IMR-90 (cell line): ENCODE measurements at regions not wholly inside any gene's neighbourhood (a gene's known extent, or its start where the extent isn't known, plus 50 kb on each side); places are given as distances from the start of the nearest gene placed in this dataset.

Experiments
- ATAC-seq: fragments of 200-7000 bp; cut with Tn5 transposase; 2 replicates; pipeline ENCODE4 v1.9.1; 2020; ENCODE audit warnings: low read depth, mild to moderate bottlenecking, moderate library complexity
- BruUV-seq: library from RNA; stranded (reverse); fragments of 400-500 nt; replicated peaks from 2 replicates; lab custom pipeline; 2021; lab: Mats Ljungman, UMichigan
- CTCF ChIA-PET: fragments of 300-600 bp; formaldehyde crosslinking; extraction: SDS; loops from one replicate; lab custom pipeline; 2021; ENCODE audit warnings: antibody characterized with exemption; lab: Yijun Ruan, JAX
- POLR2A ChIA-PET: fragments of 300-600 bp; sonication (Branson Sonifier 250); formaldehyde crosslinking; loops from one replicate; lab custom pipeline; 2022; ENCODE audit warnings: antibody characterized with exemption; ENCODE audit not compliant: unreplicated experiment; lab: Charles Lee
- DNase-seq: peaks from one replicate; pipeline ENCODE4 v3.0.0; 2013
- H2AFZ ChIP-seq: replicated peaks from 2 replicates; pipeline ENCODE3; 2013; ENCODE audit warnings: low read length, mild to moderate bottlenecking; ENCODE audit not compliant: poor library complexity
- H2AK5ac ChIP-seq: 2 replicates; pipeline ENCODE4 v1.6.1; 2013; ENCODE audit warnings: low read depth, low read length, inconsistent platforms
- H2AK9ac ChIP-seq: replicated peaks from 2 replicates; pipeline ENCODE3; 2013; ENCODE audit warnings: mild to moderate bottlenecking, low read depth, low read length, moderate library complexity; ENCODE audit not compliant: poor library complexity
- H2BK120ac ChIP-seq: 2 replicates; pipeline ENCODE4 v1.6.1; 2013; ENCODE audit warnings: low read depth, low read length, inconsistent platforms
- H2BK15ac ChIP-seq: 3 replicates; pipeline ENCODE4 v1.6.1; 2013; ENCODE audit warnings: low read depth, low read length, inconsistent platforms
- H2BK20ac ChIP-seq: 2 replicates; pipeline ENCODE4 v1.6.1; 2013; ENCODE audit warnings: low read depth, mild to moderate bottlenecking, inconsistent platforms, low read length, moderate library complexity
- H2BK5ac ChIP-seq: 2 replicates; pipeline ENCODE4 v1.6.1; 2013; ENCODE audit warnings: mild to moderate bottlenecking, low read depth, low read length, inconsistent platforms; ENCODE audit not compliant: poor library complexity, severe bottlenecking
- H3K14ac ChIP-seq: replicated peaks from 2 replicates; pipeline ENCODE4 v1.6.1; 2013; ENCODE audit warnings: low read depth, low read length, inconsistent platforms
- H3K18ac ChIP-seq: 2 replicates; pipeline ENCODE4 v1.6.1; 2013; ENCODE audit warnings: low read depth, low read length, control low read depth
- H3K23ac ChIP-seq: 2 replicates; pipeline ENCODE4 v1.6.1; 2013; ENCODE audit warnings: low read depth, low read length, inconsistent platforms
- H3K27ac ChIP-seq: 2 replicates; pipeline ENCODE4 v1.5.1; 2013; ENCODE audit warnings: mild to moderate bottlenecking, control low read depth, low read length; ENCODE audit not compliant: insufficient read depth
- H3K27me3 ChIP-seq: 2 replicates; pipeline ENCODE4 v1.6.1; 2013; ENCODE audit warnings: low read length; ENCODE audit not compliant: control insufficient read depth, insufficient read depth
- H3K36me3 ChIP-seq: 2 replicates; pipeline ENCODE4 v1.6.1; 2013; ENCODE audit warnings: low read length, mixed read lengths; ENCODE audit not compliant: control insufficient read depth, insufficient read depth
- H3K4ac ChIP-seq: 2 replicates; pipeline ENCODE4 v1.6.1; 2013; ENCODE audit warnings: low read depth, low read length, inconsistent platforms
- H3K4me1 ChIP-seq: 2 replicates; pipeline ENCODE4 v1.6.1; 2013; ENCODE audit warnings: low read length, mixed read lengths; ENCODE audit not compliant: control insufficient read depth, insufficient read depth
- H3K4me2 ChIP-seq: 2 replicates; pipeline ENCODE4 v1.6.1; 2013; ENCODE audit warnings: low read depth, mild to moderate bottlenecking, control low read depth, low read length, moderate library complexity
- H3K4me3 ChIP-seq: 2 replicates; pipeline ENCODE4 v1.5.1; 2013; ENCODE audit warnings: low read depth, mild to moderate bottlenecking, control low read depth, low read length, moderate library complexity; ENCODE audit not compliant: insufficient read depth
- H3K56ac ChIP-seq: 2 replicates; pipeline ENCODE4 v1.6.1; 2013; ENCODE audit warnings: low read length, inconsistent platforms; ENCODE audit not compliant: insufficient read depth; ENCODE audit errors: extremely low read depth
- H3K79me1 ChIP-seq, 2 experiments: 2 replicates each; pipeline ENCODE4 v1.6.1; 2013; ENCODE audit warnings: low read length in 2 of 2, inconsistent platforms in 1 of 2, low read depth in 1 of 2
- H3K9ac ChIP-seq: 2 replicates; pipeline ENCODE4 v1.6.1; 2013; ENCODE audit warnings: low read depth, low read length, control low read depth
- H3K9me1 ChIP-seq: 2 replicates; pipeline ENCODE4 v1.6.1; 2013; ENCODE audit warnings: low read length, inconsistent platforms; ENCODE audit not compliant: insufficient read depth
- H3K9me3 ChIP-seq: 2 replicates; pipeline ENCODE4 v1.6.1; 2013; ENCODE audit warnings: low read length; ENCODE audit not compliant: control insufficient read depth, insufficient read depth
- H4K20me1 ChIP-seq: 2 replicates; pipeline ENCODE4 v1.6.1; 2013; ENCODE audit warnings: low read length, inconsistent platforms; ENCODE audit not compliant: insufficient read depth
- H4K5ac ChIP-seq: 2 replicates; pipeline ENCODE4 v1.6.1; 2013; ENCODE audit warnings: mild to moderate bottlenecking, low read depth, low read length, control low read depth
- H4K8ac ChIP-seq, 2 experiments: 2 replicates each; pipeline ENCODE4 v1.6.1; 2013; ENCODE audit warnings: low read depth in 2 of 2, low read length in 2 of 2, control low read depth in 1 of 2, inconsistent platforms in 1 of 2
- H4K91ac ChIP-seq: 2 replicates; pipeline ENCODE4 v1.6.1; 2013; ENCODE audit warnings: low read depth, low read length, inconsistent platforms; ENCODE audit not compliant: insufficient read depth
- CHD1 ChIP-seq: IDR thresholded peaks from 2 replicates; pipeline ENCODE4 v1.6.1; 2012; ENCODE audit warnings: low read depth, low read length, improper control_type of control experiment
- ELK1 ChIP-seq: fragments of 150-350 bp; IDR thresholded peaks from 2 replicates; pipeline ENCODE4 v1.6.1; 2016; ENCODE audit warnings: low read depth, mild to moderate bottlenecking, low read length, moderate library complexity, borderline replicate concordance
- MAZ ChIP-seq: IDR thresholded peaks from 2 replicates; pipeline ENCODE4 v1.6.1; 2012; ENCODE audit warnings: low read depth, mild to moderate bottlenecking, low read length, improper control_type of control experiment, moderate library complexity, borderline replicate concordance
- RAD21 ChIP-seq: IDR thresholded peaks from 2 replicates; pipeline ENCODE4 v1.6.1; 2012; ENCODE audit warnings: low read length, improper control_type of control experiment
- RCOR1 ChIP-seq: IDR thresholded peaks from 2 replicates; pipeline ENCODE4 v1.6.1; 2012; ENCODE audit warnings: mild to moderate bottlenecking, low read length, improper control_type of control experiment; ENCODE audit not compliant: insufficient replicate concordance
- WGBS, 2 experiments: methylation state at CpG; one replicate each; pipeline versions ENCODE4 v1.1.5 to v1.1.7; 2013; ENCODE audit warnings: missing lambda C conversion rate in 2 of 2; ENCODE audit not compliant: insufficient read length in 1 of 2; ENCODE audit errors: extremely low coverage in 2 of 2; 5-methylcytosine and 5-hydroxymethylcytosine counted together
- dilution Hi-C: fragments of 300-500 bp; cut with HindIII; formaldehyde crosslinking; loops from one replicate; pipeline ENCODE4 v1.14.3; 2018; ENCODE audit warnings: low sequenced_read_pairs; ENCODE audit not compliant: unreplicated experiment
- in situ Hi-C: fragments of 300-500 bp; cut with MboI; formaldehyde crosslinking; loops from 3 replicates; pipeline ENCODE4 v1.14.3; 2019; ENCODE audit warnings: low sequenced_read_pairs, inconsistent platforms, mixed read lengths
- intact Hi-C: fragments of 100-400 bp; cut with micrococcal nuclease; formaldehyde crosslinking; loops from 2 replicates; pipeline ENCODE4 v1.10.0; 2022
- TF ChIP-seq, protein P1 (sequence below): fragments of 150-350 bp; IDR thresholded peaks from 2 replicates; pipeline ENCODE4 v1.6.1; 2017; ENCODE audit warnings: mild to moderate bottlenecking, antibody characterized with exemption, low read length, low read depth

DNA sequence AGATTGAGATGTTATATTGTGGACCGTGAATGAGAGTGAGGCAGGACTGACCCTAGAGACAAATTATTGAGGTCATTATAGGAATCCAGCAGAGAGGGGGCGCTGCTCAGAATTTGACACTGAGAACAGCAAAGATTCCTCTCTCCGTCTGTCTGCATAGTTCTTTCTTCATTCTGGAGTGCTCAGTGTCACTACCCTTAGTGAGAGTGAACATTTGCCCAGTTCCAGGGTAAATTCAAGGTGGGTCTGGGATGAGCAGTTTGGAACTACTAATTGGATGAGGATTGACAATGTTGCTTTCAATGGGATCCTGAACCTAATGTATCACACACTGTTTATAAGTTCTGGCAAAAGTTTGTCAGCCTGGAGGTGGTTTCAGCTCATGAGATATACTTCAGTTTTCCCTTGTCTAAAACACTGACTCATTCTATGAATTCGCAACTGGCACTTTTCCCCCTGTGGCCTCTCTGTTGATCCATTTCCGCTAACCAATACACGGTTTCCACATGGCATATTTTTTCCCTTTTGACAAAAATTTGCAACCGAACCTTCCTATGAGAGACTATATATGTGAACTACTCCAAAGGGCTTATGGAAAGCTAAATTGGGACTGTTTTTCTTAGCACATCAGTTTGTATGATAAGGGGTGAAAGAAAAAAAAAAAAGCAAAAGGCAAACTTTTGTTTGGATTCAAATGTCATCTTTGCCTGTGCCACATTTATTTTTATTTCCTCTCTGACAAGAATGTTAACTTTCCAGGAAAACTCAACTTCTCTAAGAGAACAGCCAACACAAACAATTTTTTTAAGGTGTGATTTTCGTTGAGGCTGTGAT lies 1240.7 kb upstream of the WWC1 start:
- Histone ChIP-seq H4K8ac (no peak overlapping the region), H3K4me1 (no peaks in the 10 kb centered on the region), H2AFZ (no peak overlapping the region), H3K4ac (no peak overlapping the region), H2BK120ac (no peak overlapping the region), H3K14ac (no peak overlapping the region), H3K18ac (no peak overlapping the region), H2BK15ac (no peak overlapping the region), H3K56ac (no peak overlapping the region), H3K9ac (no peak overlapping the region), H3K79me1 (no peaks in the 10 kb centered on the region), H3K9me1 (no peaks in the 10 kb centered on the region), H3K27me3 (no peaks in the 10 kb centered on the region), H4K5ac (no peak overlapping the region), H4K91ac (no peak overlapping the region), H2BK20ac (no peak overlapping the region), H3K9me3 (peaks cover 2% of the 10 kb centered on the region; the same call in 1 of the 2 replicates), H2BK5ac (no peak overlapping the region), H3K4me3 (no peak overlapping the region), H3K23ac (no peak overlapping the region), H2AK9ac (no peak overlapping the region), H4K20me1 (no peaks in the 10 kb centered on the region), H3K4me2 (no peak overlapping the region), H2AK5ac (no peak overlapping the region), H3K36me3 (no peaks in the 10 kb centered on the region), H3K27ac (no peak overlapping the region)
- in situ Hi-C loops (no loop called here), dilution Hi-C loops (no loop called here), intact Hi-C loops (no loop called here)
- ChIA-PET POLR2A (no interaction called here), CTCF (interaction anchor here (0.6 kb wide), 1 partner anchor 368 kb away, joined by 3 read pairs; no protein-coding TSS in a partner anchor)
- TF ChIP-seq RAD21 (no peak), CHD1 (no peak), MAZ (no peak), ELK1 (no peak), RCOR1 (no peak)
- TF ChIP-seq, protein P1, sequence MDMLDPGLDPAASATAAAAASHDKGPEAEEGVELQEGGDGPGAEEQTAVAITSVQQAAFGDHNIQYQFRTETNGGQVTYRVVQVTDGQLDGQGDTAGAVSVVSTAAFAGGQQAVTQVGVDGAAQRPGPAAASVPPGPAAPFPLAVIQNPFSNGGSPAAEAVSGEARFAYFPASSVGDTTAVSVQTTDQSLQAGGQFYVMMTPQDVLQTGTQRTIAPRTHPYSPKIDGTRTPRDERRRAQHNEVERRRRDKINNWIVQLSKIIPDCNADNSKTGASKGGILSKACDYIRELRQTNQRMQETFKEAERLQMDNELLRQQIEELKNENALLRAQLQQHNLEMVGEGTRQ: no peak
- ATAC-seq (no peak), DNase-seq (no peak)
- BruUV-seq: no TSS peak
- 57% methylated on average over 2 of the region's 8 CpGs; no CpG with 5 or more reads in 1 of the 2 experiments for WGBS, 2 experiments
